T-helper 1 cell treated with Interleukin-12 subunit alpha and Interleukin-12 subunit beta and Interleukin-4 antibody, amounts not matched to agents 30 μg/mL and 1 μg/mL, for 36 hours (primary cell): ENCODE measurements at regions not wholly inside any gene's neighbourhood (a gene's known extent, or its start where the extent isn't known, plus 50 kb on each side); places are given as distances from the start of the nearest gene placed in this dataset.
"Not testable (repeated sequence)": the region's sequence is repeated elsewhere in the genome, so short reads cannot be mapped to it uniquely, and the experiment has no call there.

Source experiments
- H3K27ac Mint-ChIP-seq: one replicate; pipeline ENCODE4 v1.8.0; 2021; ENCODE audit warnings: mild to moderate bottlenecking, mixed read lengths
- H3K27me3 Mint-ChIP-seq: one replicate; pipeline ENCODE4 v1.8.0; 2021; ENCODE audit warnings: low read depth, mixed read lengths
- H3K36me3 Mint-ChIP-seq: one replicate; pipeline ENCODE4 v1.8.0; 2021; ENCODE audit warnings: low read depth, mixed read lengths
- H3K4me1 Mint-ChIP-seq: one replicate; pipeline ENCODE4 v1.8.0; 2021; ENCODE audit warnings: low read depth, mixed read lengths
- H3K4me3 Mint-ChIP-seq: one replicate; pipeline ENCODE4 v1.8.0; 2021; ENCODE audit warnings: mild to moderate bottlenecking, moderate library complexity, mixed read lengths
- H3K9me3 Mint-ChIP-seq: one replicate; pipeline ENCODE4 v1.8.0; 2021; ENCODE audit warnings: mixed read lengths

GRCh38 chr18:78875778-78876650, 103.6 kb upstream of the SALL3 start:
- Mint-ChIP-seq H3K27ac (no peak overlapping the region), H3K36me3 (no peaks in the 10 kb centered on the region), H3K27me3 (no peaks in the 10 kb centered on the region), H3K4me1 (no peaks in the 10 kb centered on the region), H3K4me3 (no peak overlapping the region), H3K9me3 (no peaks in the 10 kb centered on the region)

GRCh38 chr18:78876868-78877267, 102.8 kb upstream of the SALL3 start:
- no peaks in the 10 kb centered on the region for H3K36me3 Mint-ChIP-seq
- no peaks in the 10 kb centered on the region for H3K9me3 Mint-ChIP-seq
- H3K4me1 Mint-ChIP-seq, result no peaks in the 10 kb centered on the region
- no peak overlapping the region for H3K4me3 Mint-ChIP-seq
- H3K27ac Mint-ChIP-seq, result no peak overlapping the region
- no peaks in the 10 kb centered on the region for H3K27me3 Mint-ChIP-seq

GRCh38 chr18:78878335-78878734, 101.3 kb upstream of the SALL3 start:
- H3K4me3 Mint-ChIP-seq, result no peak overlapping the region
- H3K9me3 Mint-ChIP-seq, result no peaks in the 10 kb centered on the region
- H3K4me1 Mint-ChIP-seq, result no peaks in the 10 kb centered on the region
- H3K36me3 Mint-ChIP-seq, result no peaks in the 10 kb centered on the region
- no peak overlapping the region for H3K27ac Mint-ChIP-seq
- no peaks in the 10 kb centered on the region for H3K27me3 Mint-ChIP-seq

- not testable (repeated sequence) for H3K4me3 Mint-ChIP-seq, H3K27me3 Mint-ChIP-seq, H3K27ac Mint-ChIP-seq, H3K9me3 Mint-ChIP-seq, H3K4me1 Mint-ChIP-seq, H3K36me3 Mint-ChIP-seq
Measured at GRCh38 chr18:78879072-78879883, 100.3 kb upstream of the SALL3 start.

GRCh38 chr18:78882585-78882984, 97.0 kb upstream of the SALL3 start:
- H3K36me3 Mint-ChIP-seq, result no peaks in the 10 kb centered on the region
- H3K27me3 Mint-ChIP-seq, result no peaks in the 10 kb centered on the region
- no peak overlapping the region for H3K27ac Mint-ChIP-seq
- H3K9me3 Mint-ChIP-seq, result peaks cover 25% of the 10 kb centered on the region
- H3K4me1 Mint-ChIP-seq, result no peaks in the 10 kb centered on the region
- no peak overlapping the region for H3K4me3 Mint-ChIP-seq

- H3K4me3 Mint-ChIP-seq, result no peak overlapping the region
- no peaks in the 10 kb centered on the region for H3K4me1 Mint-ChIP-seq
Measured at GRCh38 chr18:78883501-78883900, 96.1 kb upstream of the SALL3 start.

GRCh38 chr18:78884502-78884901, 95.1 kb upstream of the SALL3 start:
- Mint-ChIP-seq H3K27ac (no peak overlapping the region), H3K36me3 (no peaks in the 10 kb centered on the region), H3K4me1 (no peaks in the 10 kb centered on the region), H3K9me3 (peaks cover 41% of the 10 kb centered on the region), H3K27me3 (no peaks in the 10 kb centered on the region), H3K4me3 (no peak overlapping the region)

More at GRCh38 chr18:78883501-78883900, 96.1 kb upstream of the SALL3 start:
- no peaks in the 10 kb centered on the region for H3K36me3 Mint-ChIP-seq
- H3K27me3 Mint-ChIP-seq, result no peaks in the 10 kb centered on the region
- H3K9me3 Mint-ChIP-seq, result peaks cover 32% of the 10 kb centered on the region
- H3K27ac Mint-ChIP-seq, result no peak overlapping the region

- Mint-ChIP-seq H3K4me3 (no peak overlapping the region), H3K27ac (no peak overlapping the region), H3K27me3 (no peaks in the 10 kb centered on the region), H3K4me1 (no peaks in the 10 kb centered on the region), H3K36me3 (no peaks in the 10 kb centered on the region), H3K9me3 (peaks cover 47% of the 10 kb centered on the region)
Measured at GRCh38 chr18:78889250-78889649, 90.4 kb upstream of the SALL3 start.

GRCh38 chr18:78890388-78890787, 89.2 kb upstream of the SALL3 start:
- H3K4me3 Mint-ChIP-seq, result no peak overlapping the region
- H3K9me3 Mint-ChIP-seq, result peaks cover 41% of the 10 kb centered on the region
- H3K4me1 Mint-ChIP-seq, result no peaks in the 10 kb centered on the region

GRCh38 chr18:78891185-78891762, 88.3 kb upstream of the SALL3 start:
- Mint-ChIP-seq H3K4me1 (no peaks in the 10 kb centered on the region), H3K4me3 (no peak overlapping the region), H3K9me3 (peaks cover 34% of the 10 kb centered on the region), H3K36me3 (no peaks in the 10 kb centered on the region), H3K27ac (no peak overlapping the region), H3K27me3 (no peaks in the 10 kb centered on the region)

More at GRCh38 chr18:78890388-78890787, 89.2 kb upstream of the SALL3 start:
- no peak overlapping the region for H3K27ac Mint-ChIP-seq
- no peaks in the 10 kb centered on the region for H3K36me3 Mint-ChIP-seq
- H3K27me3 Mint-ChIP-seq, result no peaks in the 10 kb centered on the region

- no peak overlapping the region for H3K4me3 Mint-ChIP-seq
- no peaks in the 10 kb centered on the region for H3K4me1 Mint-ChIP-seq
- H3K27ac Mint-ChIP-seq, result no peak overlapping the region
- peaks cover 26% of the 10 kb centered on the region for H3K9me3 Mint-ChIP-seq
- no peaks in the 10 kb centered on the region for H3K36me3 Mint-ChIP-seq
- no peaks in the 10 kb centered on the region for H3K27me3 Mint-ChIP-seq
Measured at GRCh38 chr18:78892177-78892576, 87.4 kb upstream of the SALL3 start.

GRCh38 chr18:78892721-78893120, 86.9 kb upstream of the SALL3 start:
- Mint-ChIP-seq H3K27me3 (no peaks in the 10 kb centered on the region), H3K27ac (no peak overlapping the region), H3K9me3 (peaks cover 21% of the 10 kb centered on the region), H3K36me3 (no peaks in the 10 kb centered on the region), H3K4me1 (no peaks in the 10 kb centered on the region), H3K4me3 (no peak overlapping the region)

GRCh38 chr18:78893281-78894032, 86.2 kb upstream of the SALL3 start:
- Mint-ChIP-seq H3K36me3 (no peaks in the 10 kb centered on the region), H3K4me3 (no peak overlapping the region)

GRCh38 chr18:78894033-78894305, 85.6 kb upstream of the SALL3 start:
- H3K9me3 Mint-ChIP-seq, result peaks cover 12% of the 10 kb centered on the region
- H3K4me3 Mint-ChIP-seq, result no peak overlapping the region
- H3K36me3 Mint-ChIP-seq, result no peaks in the 10 kb centered on the region
- no peaks in the 10 kb centered on the region for H3K27me3 Mint-ChIP-seq
- no peaks in the 10 kb centered on the region for H3K4me1 Mint-ChIP-seq
- no peak overlapping the region for H3K27ac Mint-ChIP-seq

More at GRCh38 chr18:78893281-78894032, 86.2 kb upstream of the SALL3 start:
- no peaks in the 10 kb centered on the region for H3K4me1 Mint-ChIP-seq
- no peak overlapping the region for H3K27ac Mint-ChIP-seq
- H3K9me3 Mint-ChIP-seq, result peaks cover 15% of the 10 kb centered on the region
- H3K27me3 Mint-ChIP-seq, result no peaks in the 10 kb centered on the region
